Globus pallidus (tissue), 1 donor: ENCODE measurements at regions not wholly inside any gene's neighbourhood (a gene's known extent, or its start where the extent isn't known, plus 50 kb on each side); places are given as distances from the start of the nearest gene placed in this dataset.

ENCODE experiments used
- DNase-seq: peaks from one replicate; pipeline ENCODE4 v3.0.0-alpha.2; 2015; ENCODE audit warnings: low spot score

GRCh38 chr15:70505936-70506912 lies 257.1 kb downstream of the UACA start:
- no peak for DNase-seq

DNA sequence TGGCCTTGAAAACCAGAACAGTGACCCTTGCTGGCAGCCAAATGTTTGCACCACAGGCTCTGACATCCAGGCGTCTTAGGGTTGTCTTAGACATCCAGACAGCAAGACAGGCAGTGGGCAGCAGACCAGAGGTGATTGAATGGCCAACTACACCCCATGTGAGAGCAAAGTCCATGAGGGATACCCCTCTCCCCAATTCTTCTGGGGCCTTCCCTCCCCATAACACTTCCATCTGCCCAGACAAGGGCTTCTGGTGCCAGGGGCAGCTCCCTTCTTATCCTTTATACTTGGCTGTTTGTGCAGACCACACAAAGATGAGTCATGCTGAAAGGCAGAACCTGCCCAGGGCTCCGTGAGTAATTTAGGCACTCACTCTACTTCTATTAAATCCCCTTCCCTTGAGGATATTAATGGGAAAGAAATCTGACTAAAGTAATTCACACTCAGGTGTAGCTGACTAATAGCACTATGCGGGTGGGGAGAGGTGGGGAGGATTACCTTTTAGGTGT lies 257.9 kb downstream of the UACA start:
- DNase-seq: no peak

GRCh38 chr15:70504988-70505387 lies 258.4 kb downstream of the UACA start:
- DNase-seq: no peak

- no peak for DNase-seq
These were observed 258.9 kb downstream of the UACA start for GRCh38 chr15:70504299-70504951.

DNA sequence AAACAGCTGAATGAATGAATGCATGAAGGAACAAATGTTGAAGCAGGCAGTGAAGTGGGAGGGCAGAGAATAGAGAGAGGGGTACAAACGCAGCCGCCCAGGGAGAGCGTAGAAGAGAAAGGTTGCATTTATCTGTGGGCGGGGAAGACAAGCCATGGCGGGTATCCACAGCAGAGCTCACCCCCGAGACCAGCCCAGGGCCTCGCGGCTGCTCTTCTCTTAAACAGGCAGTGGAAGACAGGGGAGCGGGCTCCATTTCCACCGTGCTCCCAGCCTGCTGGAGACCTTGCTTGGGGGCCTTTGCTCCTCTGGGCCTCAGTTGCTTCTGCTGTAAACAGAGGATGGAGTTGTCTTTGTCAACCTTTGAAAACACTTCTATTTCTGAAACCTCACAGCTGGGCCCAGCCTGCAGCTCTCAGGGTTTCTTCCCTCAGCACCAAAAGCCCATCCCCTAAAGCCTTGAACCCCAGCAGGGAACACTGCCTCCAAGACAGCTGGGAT lies 259.5 kb downstream of the UACA start:
- DNase-seq: no peak

GRCh38 chr15:70503073-70503745 lies 260.1 kb downstream of the UACA start:
- DNase-seq: no peak

- DNase-seq: no peak
These were observed 260.8 kb downstream of the UACA start for GRCh38 chr15:70502529-70502928.

DNA sequence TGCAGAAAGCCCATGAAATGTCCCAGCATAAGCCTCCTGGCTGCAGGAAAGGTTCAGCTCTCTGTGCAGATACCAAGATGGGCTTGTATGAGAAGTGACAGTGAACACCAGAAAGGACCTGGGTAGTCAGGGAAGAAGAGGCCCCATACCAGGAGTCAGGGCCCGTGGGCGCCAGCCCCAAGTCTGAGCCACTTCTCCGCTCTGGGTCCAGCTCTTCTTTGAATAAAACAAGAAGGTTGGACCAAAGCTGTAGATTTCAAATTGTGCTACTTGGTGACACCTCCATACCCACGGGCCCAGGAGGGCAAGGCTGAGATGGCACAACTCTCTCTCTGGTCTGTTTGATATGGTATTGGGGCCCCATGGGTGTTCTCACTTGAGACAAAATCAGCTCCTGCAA lies 261.5 kb downstream of the UACA start:
- no peak for DNase-seq

DNA sequence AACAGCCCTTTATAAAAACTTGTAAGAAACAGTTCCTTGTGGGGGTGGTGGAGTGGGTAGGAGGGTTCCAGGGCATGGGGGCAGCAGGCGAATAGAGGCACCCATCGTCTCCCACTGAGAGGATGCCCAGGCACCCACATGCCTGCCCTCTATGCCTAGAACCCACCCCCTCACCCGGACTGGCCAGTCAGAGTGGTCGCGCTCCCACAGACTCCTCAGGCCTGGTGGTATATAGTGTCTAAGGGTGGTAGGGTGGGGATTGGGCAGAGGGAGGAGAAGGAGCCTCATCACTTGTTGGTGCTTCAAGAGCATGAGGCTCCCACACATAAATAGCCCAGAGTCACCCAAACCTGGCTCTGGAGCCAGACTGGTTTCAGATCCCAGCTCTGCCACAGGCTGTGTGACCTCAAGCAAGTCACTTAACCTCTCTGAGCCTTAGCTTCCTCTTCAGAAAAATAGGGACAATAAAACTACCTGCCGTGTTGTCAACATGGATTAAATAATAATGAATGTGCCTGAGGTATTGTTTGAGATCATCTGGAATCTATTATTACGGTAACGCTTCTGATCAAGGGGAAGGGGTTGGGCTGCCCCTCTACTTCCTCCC lies 262.1 kb downstream of the UACA start:
- DNase-seq: no peak

DNA sequence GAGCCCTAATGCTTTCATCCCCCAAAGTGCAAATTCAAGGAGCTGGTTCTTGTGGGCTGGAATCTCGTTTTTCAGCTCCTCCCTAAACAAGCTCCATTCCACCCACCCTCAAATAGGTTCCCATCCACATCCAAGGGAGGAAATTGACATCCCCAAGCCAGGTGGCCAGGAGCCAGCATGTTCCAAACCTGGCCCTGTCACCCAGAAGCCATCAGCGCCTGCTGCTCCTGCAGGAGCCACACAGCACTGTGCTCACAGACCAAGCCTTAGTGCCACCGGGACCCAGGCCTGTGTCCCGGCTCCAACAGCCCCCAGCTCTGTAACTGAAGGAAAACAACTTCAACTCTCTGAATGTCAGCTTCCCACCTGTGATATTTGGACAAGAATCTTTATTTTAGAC lies 263.6 kb downstream of the UACA start:
- DNase-seq: no peak

- no peak for DNase-seq
These were observed 265.2 kb downstream of the UACA start for GRCh38 chr15:70498096-70498626.

GRCh38 chr15:70497661-70498060 lies 265.7 kb downstream of the UACA start:
- DNase-seq: no peak

DNA sequence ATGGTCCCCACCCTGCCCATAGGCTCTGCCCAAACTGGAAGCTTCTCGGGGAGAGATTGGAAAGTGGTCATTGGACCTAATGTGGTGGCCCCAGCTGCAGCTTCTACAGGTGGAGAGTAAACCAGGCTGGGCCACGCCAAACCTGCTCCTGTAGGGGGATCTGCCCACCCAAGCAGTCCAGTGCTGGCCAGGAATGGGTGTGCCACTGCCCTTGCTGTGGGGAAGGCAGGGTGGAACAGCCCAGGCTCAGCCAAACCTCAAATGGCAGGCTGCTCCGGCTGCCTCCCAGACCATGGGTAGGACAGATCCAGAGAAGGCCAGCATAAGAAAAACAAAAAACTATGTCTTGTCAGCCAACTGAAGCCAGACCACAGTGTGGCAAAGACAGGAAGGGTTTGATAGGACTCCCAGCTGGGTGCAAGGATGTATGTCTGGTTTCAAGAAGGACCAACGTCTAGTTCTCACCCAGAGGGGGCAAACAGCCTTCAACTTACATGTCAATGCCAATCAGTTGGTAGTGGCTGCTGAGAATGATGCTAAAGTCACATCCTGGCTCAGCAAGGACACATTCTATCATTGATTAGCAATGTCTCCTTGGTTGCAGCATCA lies 267.3 kb downstream of the UACA start:
- DNase-seq: no peak

GRCh38 chr15:70494852-70495571 lies 268.3 kb downstream of the UACA start:
- DNase-seq: no peak

- DNase-seq: no peak
These were observed 268.9 kb downstream of the UACA start for GRCh38 chr15:70494517-70494851.

- no peak for DNase-seq
These were observed 269.4 kb downstream of the UACA start for GRCh38 chr15:70493787-70494516.

GRCh38 chr15:70493376-70493775 lies 270.0 kb downstream of the UACA start:
- no peak for DNase-seq

DNA sequence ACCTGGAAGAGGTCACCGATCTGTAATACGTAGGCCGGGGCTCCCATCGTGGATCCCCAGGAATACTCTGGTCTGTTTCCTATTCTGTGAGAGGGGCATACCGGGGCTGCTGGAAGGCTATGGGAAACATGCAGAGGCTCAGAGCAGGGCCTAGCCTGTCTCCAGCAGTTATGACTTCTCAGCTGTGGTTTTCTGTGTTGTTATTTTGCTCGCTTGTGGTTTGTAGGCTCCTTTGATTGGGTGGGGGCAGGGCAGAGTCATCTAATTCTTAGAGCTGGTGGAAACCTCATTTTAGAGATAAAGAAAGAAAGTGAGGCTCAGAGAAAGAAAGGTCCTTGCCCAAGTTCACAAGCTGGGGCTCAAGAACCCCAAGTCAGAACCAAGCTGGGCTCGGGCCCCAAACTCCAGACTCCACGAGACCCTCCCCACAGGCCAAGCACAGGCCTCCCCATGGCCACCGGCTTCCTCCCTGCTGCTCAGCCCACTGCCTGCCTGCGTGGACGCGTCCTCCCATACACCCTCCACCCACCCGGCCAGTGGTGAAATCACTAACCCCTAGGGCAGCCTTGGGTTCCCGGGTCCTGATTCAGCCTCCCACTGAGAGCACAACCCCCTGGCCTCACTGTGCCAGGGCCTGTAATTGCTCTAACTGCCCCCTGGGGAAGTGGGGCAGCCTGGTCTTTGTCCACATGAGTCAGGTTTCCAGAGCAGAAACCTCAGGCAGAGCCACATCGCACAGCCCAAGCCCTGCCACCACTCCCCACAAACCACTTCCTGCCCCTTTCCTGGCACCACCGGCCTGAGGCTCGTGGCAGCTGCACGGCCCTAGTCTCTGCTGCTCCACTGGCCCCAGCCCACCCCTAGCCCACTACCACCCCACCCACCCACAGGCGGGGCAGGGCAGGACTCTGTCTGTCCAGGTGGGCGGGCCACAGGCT lies 270.8 kb downstream of the UACA start:
- no peak for DNase-seq

DNA sequence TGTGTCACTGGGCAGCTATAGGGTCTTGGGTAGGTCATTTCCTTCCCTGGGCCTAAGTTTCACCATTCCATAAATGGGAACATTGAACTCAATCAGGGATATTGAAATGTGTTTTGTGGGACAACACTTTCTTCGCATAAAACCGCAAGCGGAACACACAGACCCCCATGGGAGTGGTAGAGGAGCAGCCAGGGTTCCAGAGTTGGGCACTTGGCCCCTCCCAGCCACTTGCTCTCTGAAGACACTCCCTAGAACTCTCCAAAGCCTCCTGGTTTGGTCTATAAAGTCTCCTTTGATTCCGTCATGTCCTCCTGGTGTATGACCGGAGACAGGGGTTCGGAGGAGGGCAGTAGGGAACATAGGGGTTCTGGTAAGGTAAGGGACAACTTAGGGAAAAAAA lies 271.7 kb downstream of the UACA start:
- DNase-seq: no peak
